RPMI8226 (cell line): ENCODE measurements at regions not wholly inside any gene's neighbourhood (a gene's known extent, or its start where the extent isn't known, plus 50 kb on each side); places are given as distances from the start of the nearest gene placed in this dataset.
A peak's percentile ranks its signal among the peaks of the same experiment; 100 is the strongest.
"Not testable (repeated sequence)": the region's sequence is repeated elsewhere in the genome, so short reads cannot be mapped to it uniquely, and the experiment has no call there.

ENCODE experiments used
- DNase-seq: peaks from one replicate; pipeline ENCODE4 v3.0.0-alpha.2; 2015

DNA sequence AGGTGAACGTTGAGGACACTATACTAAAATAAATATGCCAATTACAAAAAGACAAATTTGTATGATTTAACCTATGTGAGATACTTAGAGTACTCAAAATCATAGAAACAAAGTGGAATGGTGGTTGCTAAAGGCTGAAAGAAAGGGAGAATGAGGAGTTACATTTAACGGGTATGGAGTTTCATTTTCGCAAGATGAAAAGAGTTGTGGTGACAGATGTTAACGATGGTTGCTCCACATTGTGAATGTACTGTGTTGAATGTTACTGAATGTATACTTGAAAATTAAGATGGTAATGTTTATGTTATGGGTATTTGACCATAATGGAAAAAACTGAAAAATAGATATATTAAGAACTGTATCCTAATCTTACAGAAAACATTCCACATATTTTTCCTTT is 51.3 kb upstream of the MOCS2 start:
- DNase-seq, result no peak

DNA sequence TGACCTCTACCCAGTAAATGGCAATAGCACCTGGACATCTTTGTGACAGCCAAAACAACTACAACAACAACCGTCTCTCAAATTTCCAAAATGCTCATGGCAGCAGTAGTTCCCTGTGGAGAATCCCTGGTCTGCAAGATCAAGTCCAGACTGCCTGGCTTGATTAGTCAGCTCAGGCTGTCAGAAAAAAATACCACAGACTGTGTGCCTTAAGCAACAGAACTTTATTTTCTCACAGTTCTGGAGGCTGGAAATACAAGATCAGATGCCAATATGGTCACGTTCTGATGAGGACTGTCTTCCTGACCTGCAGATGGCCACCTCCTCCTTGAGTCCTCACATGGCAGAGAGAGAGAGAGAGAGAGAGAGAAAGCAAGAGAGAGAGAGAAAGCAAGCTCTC is 52.3 kb upstream of the MOCS2 start:
- DNase-seq, result no peak

DNA sequence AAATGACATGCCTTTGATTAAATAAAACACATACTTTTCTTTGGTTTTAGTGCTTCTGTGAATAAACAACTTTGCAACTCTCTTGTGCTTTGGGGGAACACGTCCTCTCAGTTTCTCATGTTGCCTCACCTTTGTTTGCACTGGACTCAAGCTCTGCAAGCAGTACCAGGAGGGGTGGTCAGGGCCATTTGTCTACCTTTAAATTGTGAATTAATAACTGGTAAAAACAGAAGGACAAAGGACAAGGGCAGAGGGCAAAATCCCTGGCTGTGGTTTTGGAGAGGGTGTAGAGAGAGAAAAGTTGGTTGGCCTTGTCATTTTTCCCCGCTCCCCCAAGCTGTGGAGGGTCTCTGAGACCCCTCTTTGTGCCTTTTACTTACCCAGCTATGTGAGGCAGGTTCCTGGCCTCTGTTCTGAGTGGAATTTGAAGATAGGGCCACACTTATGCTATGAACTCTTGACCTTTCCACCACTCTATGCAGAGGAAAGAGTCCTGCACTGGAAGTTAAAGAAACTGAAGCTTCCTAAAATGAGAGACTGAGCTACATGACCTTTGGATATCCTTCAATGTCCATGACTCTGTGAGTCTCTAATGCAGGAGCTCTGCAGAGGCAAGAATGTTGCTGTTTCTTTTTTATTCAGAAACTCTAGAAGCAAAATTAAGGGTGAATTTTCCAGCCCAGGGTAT is 55.1 kb upstream of the MOCS2 start:
- no peak for DNase-seq

DNA sequence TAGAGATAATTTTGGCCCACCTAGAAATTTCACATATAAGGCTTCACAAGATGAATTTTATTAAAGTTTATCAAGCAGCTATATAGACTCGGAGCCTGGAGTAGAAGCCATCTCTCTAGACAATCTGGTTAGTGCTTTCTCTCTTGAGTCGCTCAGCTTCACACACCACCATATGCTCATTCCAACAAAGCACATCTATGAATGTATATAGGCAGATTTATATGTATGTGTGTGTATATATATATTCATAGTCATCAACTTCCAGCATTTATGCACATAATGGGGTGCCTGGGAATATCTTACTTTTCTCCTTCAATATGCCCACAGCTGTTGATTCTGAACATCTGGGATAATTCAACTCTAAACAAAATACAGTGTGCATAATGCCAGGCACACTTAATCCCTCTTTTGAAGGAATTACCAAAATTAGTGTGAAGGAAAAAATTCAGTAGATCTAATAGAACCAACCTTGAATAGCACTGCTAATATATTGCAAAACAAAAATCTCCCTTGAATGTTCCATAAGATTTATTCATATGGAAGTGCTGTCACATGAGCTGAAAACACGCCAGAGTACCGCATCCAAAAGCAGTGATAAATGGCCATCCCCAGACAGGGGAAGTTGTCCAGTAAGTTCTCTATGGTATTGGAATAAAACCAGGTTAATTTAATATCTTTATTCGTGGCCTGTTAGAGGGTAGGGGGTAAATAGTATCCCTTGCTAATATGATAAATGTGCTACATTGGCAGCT is 56.0 kb upstream of the MOCS2 start:
- DNase-seq, result no peak

DNA sequence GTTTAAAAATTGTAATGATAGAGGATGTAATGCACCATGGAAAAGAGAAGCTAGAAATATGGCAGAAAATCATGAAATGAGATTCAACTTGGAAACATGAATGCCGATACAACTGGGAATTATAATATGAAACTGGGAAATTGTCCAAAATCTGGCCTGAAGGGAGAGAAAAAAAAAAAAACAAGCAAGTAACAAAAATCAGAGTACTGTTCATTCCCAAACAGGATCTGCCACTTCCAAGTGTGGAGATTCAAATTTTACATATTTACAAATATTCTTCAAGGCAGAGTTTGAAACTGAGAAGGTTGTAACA is 56.6 kb upstream of the MOCS2 start:
- no peak for DNase-seq

DNA sequence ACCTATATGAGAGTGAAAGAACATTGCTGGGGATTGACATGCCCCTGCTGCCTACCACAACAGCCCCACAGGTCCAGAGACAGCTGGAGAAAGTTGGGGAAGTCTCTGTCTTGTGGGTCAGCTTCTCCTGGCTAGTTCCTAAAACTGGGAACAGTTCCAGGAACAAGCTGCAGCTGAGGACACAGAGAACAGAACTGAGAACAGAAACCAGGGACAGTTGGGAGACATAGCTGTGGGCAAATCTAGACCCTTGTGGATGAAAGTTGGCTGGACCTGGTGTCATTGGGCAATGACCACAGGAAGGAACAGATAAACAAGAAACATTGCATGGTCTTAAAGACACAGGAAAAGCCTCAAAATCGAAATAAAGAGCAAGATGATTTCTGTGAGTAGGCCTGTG is 58.3 kb upstream of the MOCS2 start:
- no peak for DNase-seq

DNA sequence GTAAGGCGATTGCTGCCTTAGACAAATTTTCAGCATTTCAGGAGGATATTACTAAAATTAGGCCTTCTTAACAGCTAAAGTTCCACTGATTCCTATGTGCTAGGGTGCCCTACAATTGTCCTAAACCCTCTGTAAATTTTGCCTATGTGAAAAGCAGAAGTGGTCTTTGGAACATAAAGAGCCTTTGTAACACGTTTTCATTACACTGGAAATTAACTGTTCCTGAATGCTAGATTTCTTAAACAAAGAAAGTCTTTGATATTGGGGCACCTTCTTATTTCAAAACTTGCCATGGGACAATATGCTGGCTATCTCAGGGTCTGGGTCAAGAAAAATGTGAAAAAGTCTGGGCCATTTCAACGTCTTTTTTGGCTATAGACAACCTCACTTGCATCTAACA is 60.4 kb upstream of the MOCS2 start:
- no peak for DNase-seq

DNA sequence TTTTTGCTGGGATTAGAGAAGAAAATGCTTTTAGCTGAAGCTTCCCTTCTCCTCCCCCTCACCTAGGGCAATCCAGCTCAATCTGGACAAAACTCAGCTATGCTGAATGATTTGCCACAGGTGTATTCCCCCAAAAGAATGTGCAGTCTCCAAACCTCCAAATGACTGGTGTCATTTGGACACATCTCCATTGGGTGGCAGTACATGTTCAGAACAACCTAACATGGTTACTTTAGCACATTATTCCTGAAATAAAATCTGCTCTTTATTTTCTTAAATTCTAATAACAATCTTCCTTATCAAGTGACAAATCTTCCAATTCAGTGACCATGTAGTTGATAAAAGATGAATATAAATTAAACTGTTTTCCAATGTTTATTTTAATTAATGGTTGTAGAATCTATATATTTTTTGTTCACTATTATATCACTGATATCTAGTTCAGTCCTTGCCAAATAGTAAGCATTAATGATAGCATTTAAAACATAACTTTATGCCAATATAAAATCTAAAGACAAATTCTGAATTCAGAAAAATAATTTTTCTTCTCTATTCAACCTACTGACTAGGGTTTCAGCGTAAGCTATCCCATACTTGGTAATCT is 61.3 kb upstream of the MOCS2 start:
- peak; percentile 25 for DNase-seq

GRCh38 chr5:53172073-53172472 is 62.5 kb upstream of the MOCS2 start:
- not testable (repeated sequence) for DNase-seq

GRCh38 chr5:53172630-53173029 is 63.1 kb upstream of the MOCS2 start:
- no peak for DNase-seq

DNA sequence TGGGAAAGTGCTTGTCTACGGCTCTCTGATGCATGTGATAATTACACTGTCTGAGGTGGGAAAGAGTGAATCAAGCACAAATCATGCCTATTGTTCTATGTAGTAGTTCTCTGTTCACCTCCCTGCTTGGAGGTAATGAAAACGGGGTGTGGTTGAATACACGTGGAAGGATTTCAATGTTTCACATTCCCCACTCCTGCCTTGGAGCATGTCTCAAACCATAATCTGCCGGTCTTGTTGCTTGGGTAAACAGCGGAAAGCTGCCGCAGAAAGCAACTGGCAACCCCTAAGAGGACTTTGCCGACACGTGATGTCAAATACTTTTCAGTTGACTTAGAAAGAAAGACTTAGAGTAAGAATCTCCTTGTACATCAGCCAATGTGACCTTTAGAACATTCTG is 63.5 kb upstream of the MOCS2 start:
- DNase-seq, result no peak

DNA sequence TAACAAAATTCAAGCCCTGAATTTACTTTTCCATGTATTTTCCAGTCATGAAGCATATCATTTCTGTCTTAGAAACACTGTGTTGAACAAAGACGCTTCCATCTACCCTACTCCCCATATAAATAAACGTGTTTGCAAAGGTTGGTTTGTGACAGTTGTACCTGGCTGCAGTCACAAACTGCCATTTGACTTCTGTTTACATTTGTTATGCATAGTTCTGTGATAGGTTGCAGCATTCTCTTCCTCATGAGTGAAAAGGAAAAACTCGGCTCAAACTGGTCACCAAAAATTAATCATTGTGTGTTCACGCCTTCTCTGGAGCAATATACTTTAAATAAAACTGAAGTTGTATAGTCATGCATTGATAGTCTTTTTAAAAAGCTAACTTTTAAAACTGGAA is 69.3 kb upstream of the MOCS2 start:
- DNase-seq, result no peak

DNA sequence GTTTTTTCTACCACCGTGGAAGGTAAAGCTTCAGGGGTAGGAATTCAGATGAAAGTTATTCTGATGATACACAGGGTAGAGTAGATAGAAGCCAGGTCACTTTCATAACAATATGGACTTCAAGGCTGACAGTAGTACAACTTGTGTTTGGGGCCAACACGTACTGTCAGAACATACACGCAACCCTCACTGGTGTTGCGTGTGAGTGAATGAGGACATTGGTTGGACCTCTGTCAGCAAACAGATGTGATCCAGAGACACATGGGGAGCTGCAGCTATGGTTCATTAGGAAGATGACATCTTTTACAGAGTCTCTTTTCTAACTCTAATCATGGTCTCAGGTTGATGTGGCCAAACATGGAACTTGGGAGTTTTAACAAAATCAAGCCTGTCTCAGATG is 70.1 kb upstream of the MOCS2 start:
- no peak for DNase-seq

DNA sequence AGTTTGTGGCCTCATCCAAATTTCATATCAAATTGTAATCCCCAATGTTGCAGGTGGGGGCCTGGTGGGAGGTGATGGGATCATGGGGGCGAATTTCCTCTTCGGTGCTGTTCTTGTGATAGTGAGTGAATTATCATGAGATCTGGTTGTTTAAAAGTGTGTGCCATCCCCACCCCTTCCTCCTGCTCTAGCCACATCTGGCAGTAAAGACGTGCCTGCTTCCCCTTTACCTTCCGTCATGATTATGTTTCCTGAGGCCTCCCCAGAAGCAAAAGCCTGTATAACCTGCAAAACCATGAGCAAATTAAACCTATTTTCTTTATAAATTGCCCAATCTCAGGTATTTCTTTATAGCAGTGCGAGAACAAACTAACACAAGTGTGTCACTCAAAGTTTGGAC is 71.0 kb upstream of the MOCS2 start:
- DNase-seq, result no peak

GRCh38 chr5:53180991-53181390 is 71.4 kb upstream of the MOCS2 start:
- no peak for DNase-seq

GRCh38 chr5:53183880-53184279 is 74.3 kb upstream of the MOCS2 start:
- no peak for DNase-seq

GRCh38 chr5:53191548-53192165 is 82.1 kb upstream of the MOCS2 start:
- DNase-seq, result no peak

- DNase-seq, result no peak
Observed at GRCh38 chr5:53194086-53194485, 84.5 kb upstream of the MOCS2 start.

DNA sequence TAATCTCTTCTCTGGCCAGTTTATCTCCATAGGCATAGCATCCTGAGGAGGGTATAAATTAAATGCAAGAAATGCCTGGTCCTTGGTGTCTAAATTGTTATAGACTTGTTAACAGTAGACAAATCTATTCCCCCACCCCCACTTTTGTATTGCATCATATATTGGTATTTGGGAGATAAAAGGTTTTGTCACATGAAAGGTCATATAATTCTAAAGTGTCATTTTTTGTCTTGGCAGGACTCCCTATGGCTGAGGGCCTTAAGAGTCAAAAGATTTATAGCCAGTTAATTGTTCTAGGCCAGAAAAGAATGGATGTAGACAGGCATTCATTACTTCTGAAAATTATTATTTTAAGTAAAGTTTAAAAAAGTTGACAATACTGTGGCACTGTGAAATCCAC is 90.3 kb upstream of the MOCS2 start:
- no peak for DNase-seq

DNA sequence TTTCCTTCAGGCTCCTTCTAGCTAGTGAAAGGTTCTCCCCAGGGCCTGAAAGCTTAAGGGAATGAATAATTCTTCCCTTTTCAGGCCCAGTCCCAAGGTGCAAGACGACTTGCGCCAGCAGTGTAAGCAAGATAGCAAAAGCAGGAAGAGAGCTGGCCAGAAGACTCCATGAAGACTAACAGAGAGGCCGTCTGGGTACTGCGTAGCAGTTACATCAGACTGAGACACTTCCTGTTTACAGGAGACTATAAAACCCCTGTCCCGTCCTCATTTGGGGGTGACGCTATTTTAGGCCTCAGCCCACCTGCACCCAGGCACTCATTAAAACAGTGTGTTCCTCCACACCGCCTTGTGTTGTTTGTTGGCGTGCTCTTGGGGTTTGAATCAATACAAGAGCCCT is 90.7 kb upstream of the MOCS2 start:
- DNase-seq, result no peak

DNA sequence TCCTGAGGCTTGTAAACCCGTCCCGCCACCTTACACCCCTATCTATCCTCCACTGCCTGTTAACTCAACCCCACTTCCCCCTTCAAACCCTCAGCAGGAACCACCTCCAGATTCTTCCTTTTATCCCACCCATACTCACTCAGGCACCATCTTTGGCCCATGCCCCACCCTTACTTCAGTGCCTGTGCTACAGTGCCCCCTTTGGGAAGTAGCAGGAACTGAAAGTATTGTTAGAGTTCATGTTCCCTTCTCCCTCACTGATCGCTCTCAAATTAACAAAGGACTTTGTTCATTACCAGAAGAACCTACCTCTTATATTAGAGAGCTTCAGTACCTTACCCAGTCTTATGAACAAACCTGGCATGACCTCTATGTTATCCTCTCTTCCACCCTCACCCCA is 92.2 kb upstream of the MOCS2 start:
- DNase-seq, result no peak

GRCh38 chr5:53206562-53206961 is 97.0 kb upstream of the MOCS2 start:
- DNase-seq, result no peak

- DNase-seq, result no peak
Observed at GRCh38 chr5:53211799-53212198, 102.2 kb upstream of the MOCS2 start.

DNA sequence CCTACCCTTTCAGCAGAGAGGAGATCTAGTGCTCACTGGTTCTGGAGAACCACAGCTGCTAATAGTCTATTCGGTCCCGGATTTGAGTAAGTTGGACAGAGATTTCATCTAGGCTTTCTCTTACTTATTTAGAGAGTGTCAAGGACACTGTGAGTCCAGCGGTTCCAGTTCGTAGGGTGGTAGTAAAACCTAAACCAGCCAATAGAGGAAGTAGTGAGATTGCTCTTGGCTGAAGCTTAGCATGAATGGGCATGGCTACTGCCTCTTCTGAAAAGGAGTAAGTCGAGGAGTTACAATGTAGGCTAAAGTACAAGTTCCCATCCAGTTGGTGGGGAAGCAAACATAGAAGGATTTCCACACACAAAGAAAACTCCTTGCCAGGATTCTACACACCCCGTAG is 109.6 kb upstream of the MOCS2 start:
- no peak for DNase-seq
